Peyer's patch (tissue), 4 donors: ENCODE measurements at regions not wholly inside any gene's neighbourhood (a gene's known extent, or its start where the extent isn't known, plus 50 kb on each side); places are given as distances from the start of the nearest gene placed in this dataset.

Experiments used
- POLR2A ChIP-seq, 2 donors: fragments of 450-650 bp; IDR thresholded peaks; one replicate each; pipeline ENCODE4 v1.5.1; 2017; ENCODE audit warnings: antibody characterized with exemption in 2 of 2, mild to moderate bottlenecking in 2 of 2, moderate library complexity in 2 of 2
- TF ChIP-seq, protein P1 (sequence below), 6 experiments: fragments of 450-650 bp in 4 of 6; fragments of 200-600 bp in 2 of 6; sonication (generic) in 1 of 6; IDR thresholded peaks; one replicate each; pipeline ENCODE4 v1.5.1; 2017 to 2019; ENCODE audit warnings: antibody characterized with exemption in 6 of 6, mild to moderate bottlenecking in 3 of 6, moderate library complexity in 1 of 6

GRCh38 chr6:71582820-71583219 lies 294.2 kb downstream of the OGFRL1 start:
- TF ChIP-seq, protein P1, sequence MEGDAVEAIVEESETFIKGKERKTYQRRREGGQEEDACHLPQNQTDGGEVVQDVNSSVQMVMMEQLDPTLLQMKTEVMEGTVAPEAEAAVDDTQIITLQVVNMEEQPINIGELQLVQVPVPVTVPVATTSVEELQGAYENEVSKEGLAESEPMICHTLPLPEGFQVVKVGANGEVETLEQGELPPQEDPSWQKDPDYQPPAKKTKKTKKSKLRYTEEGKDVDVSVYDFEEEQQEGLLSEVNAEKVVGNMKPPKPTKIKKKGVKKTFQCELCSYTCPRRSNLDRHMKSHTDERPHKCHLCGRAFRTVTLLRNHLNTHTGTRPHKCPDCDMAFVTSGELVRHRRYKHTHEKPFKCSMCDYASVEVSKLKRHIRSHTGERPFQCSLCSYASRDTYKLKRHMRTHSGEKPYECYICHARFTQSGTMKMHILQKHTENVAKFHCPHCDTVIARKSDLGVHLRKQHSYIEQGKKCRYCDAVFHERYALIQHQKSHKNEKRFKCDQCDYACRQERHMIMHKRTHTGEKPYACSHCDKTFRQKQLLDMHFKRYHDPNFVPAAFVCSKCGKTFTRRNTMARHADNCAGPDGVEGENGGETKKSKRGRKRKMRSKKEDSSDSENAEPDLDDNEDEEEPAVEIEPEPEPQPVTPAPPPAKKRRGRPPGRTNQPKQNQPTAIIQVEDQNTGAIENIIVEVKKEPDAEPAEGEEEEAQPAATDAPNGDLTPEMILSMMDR (IDR thresholded peaks at IDR 0.05), result no peak
- TF ChIP-seq POLR2A (IDR thresholded peaks at IDR 0.05), result no peak
